ENCODE measurements at regions not wholly inside any gene's neighbourhood (a gene's known extent, or its start where the extent isn't known, plus 50 kb on each side); places are given as distances from the start of the nearest gene placed in this dataset.

DNA sequence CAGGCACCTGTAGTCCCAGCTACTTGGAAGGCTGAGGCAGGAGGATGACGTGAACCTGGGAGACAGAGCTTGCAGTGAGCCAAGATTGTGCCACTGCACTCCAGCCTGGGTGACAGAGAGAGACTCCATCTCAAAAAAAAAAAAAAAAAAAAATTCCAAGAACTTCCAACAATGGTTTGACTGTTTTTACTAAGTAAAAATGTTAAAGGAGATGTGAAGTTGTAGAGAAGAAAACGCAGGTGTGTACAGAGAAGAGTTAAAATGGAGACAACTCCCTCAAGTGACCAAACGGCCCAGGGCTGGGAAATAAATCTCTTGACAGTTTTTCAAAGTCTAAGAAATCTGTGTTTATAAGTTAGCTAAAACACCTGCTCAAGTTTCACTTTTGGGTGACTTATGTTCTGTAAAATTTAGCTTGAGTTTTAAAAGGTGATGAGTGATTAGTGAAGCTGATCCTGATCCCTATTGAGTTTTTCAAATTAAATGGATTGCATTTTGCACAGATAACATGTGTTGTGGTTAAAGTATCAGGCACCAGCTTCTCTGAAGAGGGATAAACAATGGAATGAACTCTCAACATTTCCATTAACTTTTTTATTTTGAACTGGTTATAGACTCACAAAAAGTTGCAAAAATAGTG is 255.2 kb upstream of the CD180 start:
- no peaks in the 10 kb centered on the region for H3K36me3 ChIP-seq
- no peaks in the 10 kb centered on the region for H3K9me3 ChIP-seq (replicated peaks)
- H3K27ac ChIP-seq, result no peak overlapping the region
- DNase-seq (ENCODE audit: low read depth in 1 of 2, low spot score in 2 of 2), result no peak
- no peaks in the 10 kb centered on the region for H3K4me1 ChIP-seq (replicated peaks)
- H3K4me3 ChIP-seq, result no peak overlapping the region
- no peaks in the 10 kb centered on the region for H3K27me3 ChIP-seq (replicated peaks)

GRCh38 chr5:67447732-67448131 is 251.1 kb upstream of the CD180 start:
- H3K4me3 ChIP-seq, result no peak overlapping the region
- no peaks in the 10 kb centered on the region for H3K4me1 ChIP-seq (replicated peaks)
- DNase-seq (ENCODE audit: low read depth in 1 of 2, low spot score in 2 of 2), result no peak
- no peaks in the 10 kb centered on the region for H3K9me3 ChIP-seq (replicated peaks)
- no peak overlapping the region for H3K27ac ChIP-seq
- H3K36me3 ChIP-seq, result no peaks in the 10 kb centered on the region
- no peaks in the 10 kb centered on the region for H3K27me3 ChIP-seq (replicated peaks)

DNA sequence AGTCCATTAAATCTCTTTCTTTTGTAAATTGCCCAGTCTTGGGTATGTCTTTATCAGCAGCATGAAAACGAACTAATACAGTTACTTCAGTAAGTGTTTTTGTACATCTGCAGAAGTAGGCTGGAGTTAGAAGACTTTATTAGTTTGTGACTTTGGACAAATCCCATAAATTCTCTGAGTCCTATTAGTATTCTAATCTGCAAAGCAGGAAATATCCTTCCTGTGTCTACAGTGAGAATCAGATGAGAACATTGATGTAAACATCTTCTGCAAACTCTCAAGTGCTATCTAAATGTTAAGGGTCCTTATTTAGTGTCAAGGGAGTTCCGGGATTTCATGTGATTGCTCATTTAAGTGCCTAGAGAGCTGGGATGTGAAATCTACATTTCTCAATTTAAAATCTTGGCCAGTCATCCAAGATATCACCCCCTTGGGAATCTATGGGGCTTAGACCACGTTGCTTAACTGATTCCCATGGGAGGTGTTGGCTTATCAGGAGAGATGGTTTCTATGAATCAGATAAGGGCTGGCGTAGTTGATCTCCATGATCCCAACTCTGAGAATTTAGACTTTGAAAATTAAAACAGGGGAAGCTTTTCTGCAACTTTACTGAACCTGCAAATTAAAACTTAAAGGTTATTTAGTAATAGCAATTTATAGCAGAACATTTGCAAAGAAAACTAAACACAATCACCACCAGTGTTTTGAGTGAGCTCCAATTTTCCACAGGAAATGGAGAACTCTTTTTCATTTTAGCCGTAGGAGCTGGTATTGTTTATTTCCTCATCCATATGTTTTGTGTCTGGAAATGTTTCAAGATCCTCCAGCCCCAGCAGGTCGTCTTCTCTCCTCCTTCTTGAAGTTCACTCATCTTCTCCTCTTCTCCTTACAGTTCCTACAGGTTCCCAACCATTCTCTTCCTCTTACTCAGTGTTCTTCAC is 241.6 kb upstream of the CD180 start:
- no peaks in the 10 kb centered on the region for H3K27me3 ChIP-seq (replicated peaks)
- H3K27ac ChIP-seq, result no peak overlapping the region
- H3K4me3 ChIP-seq, result no peak overlapping the region
- no peaks in the 10 kb centered on the region for H3K9me3 ChIP-seq (replicated peaks)
- H3K36me3 ChIP-seq, result no peaks in the 10 kb centered on the region
- H3K4me1 ChIP-seq (replicated peaks), result no peaks in the 10 kb centered on the region
- DNase-seq (ENCODE audit: low read depth in 1 of 2, low spot score in 2 of 2), result no peak

DNA sequence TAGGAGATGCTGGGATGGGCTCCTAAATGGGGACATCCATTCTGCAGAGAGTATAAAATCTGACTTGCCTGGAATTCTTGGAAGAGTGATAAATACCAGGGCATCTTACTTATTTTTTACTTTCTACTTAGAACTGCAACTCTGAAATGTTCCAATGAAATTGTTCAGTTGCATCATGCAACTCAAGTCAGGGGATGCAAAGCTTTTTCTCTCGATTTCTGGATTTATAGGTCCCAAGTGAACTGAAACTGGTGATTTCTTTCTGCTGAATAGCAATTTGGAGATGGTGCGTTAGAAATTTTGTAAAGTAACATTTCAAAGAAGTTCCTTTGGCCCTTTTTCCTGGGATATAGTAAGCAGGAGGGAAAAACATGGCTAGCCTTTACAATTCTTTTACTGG is 238.4 kb upstream of the CD180 start:
- no peak overlapping the region for H3K27ac ChIP-seq
- H3K4me1 ChIP-seq (replicated peaks), result no peaks in the 10 kb centered on the region
- no peak for DNase-seq (ENCODE audit: low read depth in 1 of 2, low spot score in 2 of 2)
- no peaks in the 10 kb centered on the region for H3K9me3 ChIP-seq (replicated peaks)
- H3K36me3 ChIP-seq, result no peaks in the 10 kb centered on the region
- no peaks in the 10 kb centered on the region for H3K27me3 ChIP-seq (replicated peaks)
- H3K4me3 ChIP-seq, result no peak overlapping the region

- Histone ChIP-seq H3K27me3 (replicated peaks) (no peaks in the 10 kb centered on the region), H3K4me1 (replicated peaks) (no peaks in the 10 kb centered on the region), H3K27ac (no peak overlapping the region), H3K4me3 (no peak overlapping the region), H3K9me3 (replicated peaks) (no peaks in the 10 kb centered on the region), H3K36me3 (no peaks in the 10 kb centered on the region)
- no peak for DNase-seq (ENCODE audit: low read depth in 1 of 2, low spot score in 2 of 2)
Observed at GRCh38 chr5:67434466-67434865, 237.9 kb upstream of the CD180 start.

GRCh38 chr5:67432606-67433005 is 236.0 kb upstream of the CD180 start:
- Histone ChIP-seq H3K4me3 (no peak overlapping the region), H3K9me3 (replicated peaks) (no peaks in the 10 kb centered on the region), H3K27ac (no peak overlapping the region), H3K4me1 (replicated peaks) (no peaks in the 10 kb centered on the region), H3K36me3 (no peaks in the 10 kb centered on the region), H3K27me3 (replicated peaks) (no peaks in the 10 kb centered on the region)
- DNase-seq (ENCODE audit: low read depth in 1 of 2, low spot score in 2 of 2), result no peak

DNA sequence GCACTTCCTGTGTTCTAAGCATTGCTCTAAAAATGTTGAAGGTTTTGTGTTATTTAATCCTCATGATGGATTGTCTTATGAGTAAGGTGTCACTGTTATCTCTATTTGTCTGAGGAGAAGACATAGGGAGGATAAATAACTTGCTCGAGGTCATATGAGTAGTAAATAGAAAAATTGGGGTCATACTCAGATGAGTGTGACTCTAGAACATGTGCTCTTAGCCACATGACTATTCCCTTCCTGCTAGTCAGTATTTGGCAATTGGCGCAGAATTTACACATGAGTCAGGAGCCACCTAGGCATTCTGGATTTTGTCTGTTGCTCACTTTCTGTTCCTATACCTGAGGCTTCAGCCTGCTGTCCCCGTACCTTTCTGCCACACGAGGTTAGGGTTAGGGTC is 234.6 kb upstream of the CD180 start:
- no peaks in the 10 kb centered on the region for H3K9me3 ChIP-seq (replicated peaks)
- DNase-seq (ENCODE audit: low read depth in 1 of 2, low spot score in 2 of 2), result no peak
- H3K27ac ChIP-seq, result no peak overlapping the region
- H3K36me3 ChIP-seq, result no peaks in the 10 kb centered on the region
- H3K27me3 ChIP-seq (replicated peaks), result no peaks in the 10 kb centered on the region
- no peak overlapping the region for H3K4me3 ChIP-seq
- H3K4me1 ChIP-seq (replicated peaks), result no peaks in the 10 kb centered on the region

- Histone ChIP-seq H3K36me3 (no peaks in the 10 kb centered on the region), H3K4me1 (replicated peaks) (no peaks in the 10 kb centered on the region)
Observed at GRCh38 chr5:67427850-67428298, 231.3 kb upstream of the CD180 start.

DNA sequence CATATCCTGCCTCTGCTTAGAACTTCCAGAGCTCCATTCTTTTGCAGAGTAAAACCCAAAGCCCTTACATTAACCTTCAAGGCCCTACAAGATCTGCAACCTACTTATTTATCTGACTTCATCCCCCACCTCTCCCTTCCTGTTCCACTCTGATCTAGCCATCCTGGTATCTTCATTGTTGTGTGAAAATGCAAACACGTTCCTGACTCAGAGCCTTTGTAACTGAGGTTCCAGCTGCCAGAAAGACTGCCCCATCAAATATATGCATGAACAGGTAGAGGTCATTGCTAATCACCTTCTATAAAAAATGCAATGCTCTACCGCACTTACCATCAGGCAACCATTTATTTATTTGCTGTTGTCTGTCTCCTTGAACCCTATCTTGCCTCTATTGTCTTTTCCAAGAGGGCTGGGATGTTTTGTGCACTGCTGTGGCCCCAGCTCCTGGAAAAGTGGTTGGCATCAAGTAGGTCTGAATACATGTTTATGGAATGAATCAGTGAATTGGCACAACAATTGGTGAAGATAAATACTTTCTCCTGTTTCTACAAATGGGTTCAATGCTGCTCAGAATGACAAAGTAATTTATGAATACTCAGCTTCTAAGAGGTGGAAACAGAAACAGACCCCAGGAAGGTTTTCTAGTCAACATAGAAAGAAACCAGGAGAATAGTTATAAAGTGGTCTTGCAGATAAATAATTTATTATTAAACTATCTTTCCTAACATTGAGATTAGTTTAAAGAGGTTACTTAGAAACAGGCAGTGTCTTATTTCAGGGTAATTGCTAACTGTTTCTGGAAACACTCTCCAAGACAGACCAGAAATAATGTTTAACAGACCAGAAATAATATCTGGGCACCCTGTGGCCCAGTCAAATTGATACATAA is 230.6 kb upstream of the CD180 start:
- no peak for DNase-seq (ENCODE audit: low read depth in 1 of 2, low spot score in 2 of 2)
- Histone ChIP-seq H3K9me3 (replicated peaks) (no peaks in the 10 kb centered on the region), H3K4me3 (no peak overlapping the region), H3K27ac (no peak overlapping the region), H3K36me3 (no peaks in the 10 kb centered on the region), H3K4me1 (replicated peaks) (no peaks in the 10 kb centered on the region), H3K27me3 (replicated peaks) (no peaks in the 10 kb centered on the region)

More at GRCh38 chr5:67427850-67428298, 231.3 kb upstream of the CD180 start:
- no peak for DNase-seq (ENCODE audit: low read depth in 1 of 2, low spot score in 2 of 2)
- no peaks in the 10 kb centered on the region for H3K9me3 ChIP-seq (replicated peaks)
- no peak overlapping the region for H3K27ac ChIP-seq
- no peak overlapping the region for H3K4me3 ChIP-seq
- no peaks in the 10 kb centered on the region for H3K27me3 ChIP-seq (replicated peaks)

GRCh38 chr5:67425514-67425913 is 228.9 kb upstream of the CD180 start:
- Histone ChIP-seq H3K27me3 (replicated peaks) (no peaks in the 10 kb centered on the region), H3K27ac (no peak overlapping the region), H3K36me3 (no peaks in the 10 kb centered on the region), H3K4me1 (replicated peaks) (no peaks in the 10 kb centered on the region), H3K9me3 (replicated peaks) (no peaks in the 10 kb centered on the region), H3K4me3 (no peak overlapping the region)
- DNase-seq (ENCODE audit: low read depth in 1 of 2, low spot score in 2 of 2), result no peak

DNA sequence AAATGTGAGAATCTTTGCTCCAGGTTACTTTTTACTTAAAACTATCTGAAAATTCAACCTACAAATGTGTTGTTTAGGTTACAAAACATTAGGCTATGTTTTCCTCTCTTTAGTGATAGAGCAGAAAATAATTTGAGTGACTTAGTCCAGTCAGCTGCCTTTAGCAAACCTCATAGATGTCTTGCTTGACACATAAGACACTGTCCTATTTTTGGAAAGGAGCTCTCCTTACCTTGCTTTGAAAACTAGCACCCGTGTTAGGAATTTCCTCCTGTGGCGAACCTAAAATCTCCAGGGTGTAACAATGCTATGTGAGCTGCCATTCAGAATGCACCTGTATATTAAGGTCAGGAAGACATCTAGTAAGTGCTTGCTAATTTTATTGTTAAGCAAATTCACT is 221.2 kb upstream of the CD180 start:
- H3K27ac ChIP-seq, result no peak overlapping the region
- no peaks in the 10 kb centered on the region for H3K4me1 ChIP-seq (replicated peaks)
- no peaks in the 10 kb centered on the region for H3K9me3 ChIP-seq (replicated peaks)
- DNase-seq (ENCODE audit: low read depth in 1 of 2, low spot score in 2 of 2), result no peak
- no peak overlapping the region for H3K4me3 ChIP-seq
- no peaks in the 10 kb centered on the region for H3K27me3 ChIP-seq (replicated peaks)
- no peaks in the 10 kb centered on the region for H3K36me3 ChIP-seq

- Histone ChIP-seq H3K9me3 (replicated peaks) (no peaks in the 10 kb centered on the region), H3K27ac (no peak overlapping the region), H3K4me3 (no peak overlapping the region), H3K27me3 (replicated peaks) (no peaks in the 10 kb centered on the region), H3K36me3 (no peaks in the 10 kb centered on the region), H3K4me1 (replicated peaks) (no peaks in the 10 kb centered on the region)
- no peak for DNase-seq (ENCODE audit: low read depth in 1 of 2, low spot score in 2 of 2)
Observed at GRCh38 chr5:67416986-67417385, 220.4 kb upstream of the CD180 start.

DNA sequence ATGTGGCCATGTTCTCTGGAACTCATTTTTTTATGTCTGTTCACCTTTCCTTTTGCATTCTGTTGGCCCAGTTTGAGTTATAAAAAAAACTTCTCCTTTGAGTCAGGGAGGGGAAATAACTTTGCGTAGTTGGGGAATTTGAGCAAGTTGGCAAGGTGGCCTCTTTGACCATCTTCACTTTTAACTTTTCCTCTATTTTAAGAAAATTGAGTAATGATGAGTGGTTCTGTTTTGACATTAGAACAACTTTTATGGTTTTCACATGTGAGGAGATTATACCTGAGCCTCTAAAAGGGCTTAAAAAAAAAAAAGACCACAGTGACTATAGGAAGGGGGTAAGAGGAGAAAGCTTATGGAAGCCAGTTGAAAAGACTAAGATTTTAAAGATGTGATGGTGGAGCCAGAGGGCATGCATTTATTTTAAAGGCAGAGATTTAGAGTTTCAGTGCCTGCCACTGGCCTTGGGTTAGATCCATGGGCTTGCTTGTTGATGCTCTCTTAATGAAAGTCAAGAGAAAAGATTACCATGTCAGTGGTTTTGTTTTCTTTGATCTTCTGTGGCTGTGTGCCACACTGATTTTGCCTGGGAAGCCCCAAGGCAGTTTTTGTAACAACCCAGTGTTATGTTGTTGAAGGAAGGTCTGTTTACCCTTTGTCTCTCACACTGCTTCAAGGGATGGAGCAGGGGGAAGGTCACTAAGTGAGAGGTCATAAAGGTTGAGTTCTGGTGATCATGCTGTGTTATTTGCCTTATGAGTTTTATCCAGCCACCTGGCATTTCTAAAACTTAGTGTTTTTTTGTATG is 219.7 kb upstream of the CD180 start:
- Histone ChIP-seq H3K36me3 (no peaks in the 10 kb centered on the region), H3K27me3 (replicated peaks) (no peaks in the 10 kb centered on the region), H3K4me3 (no peak overlapping the region), H3K9me3 (replicated peaks) (no peaks in the 10 kb centered on the region), H3K4me1 (replicated peaks) (no peaks in the 10 kb centered on the region), H3K27ac (no peak overlapping the region)
- no peak for DNase-seq (ENCODE audit: low read depth in 1 of 2, low spot score in 2 of 2)

Data from SJSA1 (cell line).